IMR-90 (cell line): ENCODE measurements at regions not wholly inside any gene's neighbourhood (a gene's known extent, or its start where the extent isn't known, plus 50 kb on each side); places are given as distances from the start of the nearest gene placed in this dataset.

Source experiments
- ATAC-seq: fragments of 200-7000 bp; cut with Tn5 transposase; 2 replicates; pipeline ENCODE4 v1.9.1; 2020; ENCODE audit warnings: low read depth, mild to moderate bottlenecking, moderate library complexity
- BruUV-seq: library from RNA; stranded (reverse); fragments of 400-500 nt; replicated peaks from 2 replicates; lab custom pipeline; 2021; lab: Mats Ljungman, UMichigan
- CTCF ChIA-PET: fragments of 300-600 bp; formaldehyde crosslinking; extraction: SDS; loops from one replicate; lab custom pipeline; 2021; ENCODE audit warnings: antibody characterized with exemption; lab: Yijun Ruan, JAX
- POLR2A ChIA-PET: fragments of 300-600 bp; sonication (Branson Sonifier 250); formaldehyde crosslinking; loops from one replicate; lab custom pipeline; 2022; ENCODE audit warnings: antibody characterized with exemption; ENCODE audit not compliant: unreplicated experiment; lab: Charles Lee
- DNase-seq: peaks from one replicate; pipeline ENCODE4 v3.0.0; 2013
- H2AFZ ChIP-seq: replicated peaks from 2 replicates; pipeline ENCODE3; 2013; ENCODE audit warnings: low read length, mild to moderate bottlenecking; ENCODE audit not compliant: poor library complexity
- H2AK5ac ChIP-seq: 2 replicates; pipeline ENCODE4 v1.6.1; 2013; ENCODE audit warnings: low read depth, low read length, inconsistent platforms
- H2AK9ac ChIP-seq: replicated peaks from 2 replicates; pipeline ENCODE3; 2013; ENCODE audit warnings: mild to moderate bottlenecking, low read depth, low read length, moderate library complexity; ENCODE audit not compliant: poor library complexity
- H2BK120ac ChIP-seq: 2 replicates; pipeline ENCODE4 v1.6.1; 2013; ENCODE audit warnings: low read depth, low read length, inconsistent platforms
- H2BK15ac ChIP-seq: 3 replicates; pipeline ENCODE4 v1.6.1; 2013; ENCODE audit warnings: low read depth, low read length, inconsistent platforms
- H2BK20ac ChIP-seq: 2 replicates; pipeline ENCODE4 v1.6.1; 2013; ENCODE audit warnings: low read depth, mild to moderate bottlenecking, inconsistent platforms, low read length, moderate library complexity
- H2BK5ac ChIP-seq: 2 replicates; pipeline ENCODE4 v1.6.1; 2013; ENCODE audit warnings: mild to moderate bottlenecking, low read depth, low read length, inconsistent platforms; ENCODE audit not compliant: poor library complexity, severe bottlenecking
- H3K14ac ChIP-seq: replicated peaks from 2 replicates; pipeline ENCODE4 v1.6.1; 2013; ENCODE audit warnings: low read depth, low read length, inconsistent platforms
- H3K18ac ChIP-seq: 2 replicates; pipeline ENCODE4 v1.6.1; 2013; ENCODE audit warnings: low read depth, low read length, control low read depth
- H3K23ac ChIP-seq: 2 replicates; pipeline ENCODE4 v1.6.1; 2013; ENCODE audit warnings: low read depth, low read length, inconsistent platforms
- H3K27ac ChIP-seq: 2 replicates; pipeline ENCODE4 v1.5.1; 2013; ENCODE audit warnings: mild to moderate bottlenecking, control low read depth, low read length; ENCODE audit not compliant: insufficient read depth
- H3K27me3 ChIP-seq: 2 replicates; pipeline ENCODE4 v1.6.1; 2013; ENCODE audit warnings: low read length; ENCODE audit not compliant: control insufficient read depth, insufficient read depth
- H3K36me3 ChIP-seq: 2 replicates; pipeline ENCODE4 v1.6.1; 2013; ENCODE audit warnings: low read length, mixed read lengths; ENCODE audit not compliant: control insufficient read depth, insufficient read depth
- H3K4ac ChIP-seq: 2 replicates; pipeline ENCODE4 v1.6.1; 2013; ENCODE audit warnings: low read depth, low read length, inconsistent platforms
- H3K4me1 ChIP-seq: 2 replicates; pipeline ENCODE4 v1.6.1; 2013; ENCODE audit warnings: low read length, mixed read lengths; ENCODE audit not compliant: control insufficient read depth, insufficient read depth
- H3K4me2 ChIP-seq: 2 replicates; pipeline ENCODE4 v1.6.1; 2013; ENCODE audit warnings: low read depth, mild to moderate bottlenecking, control low read depth, low read length, moderate library complexity
- H3K4me3 ChIP-seq: 2 replicates; pipeline ENCODE4 v1.5.1; 2013; ENCODE audit warnings: low read depth, mild to moderate bottlenecking, control low read depth, low read length, moderate library complexity; ENCODE audit not compliant: insufficient read depth
- H3K56ac ChIP-seq: 2 replicates; pipeline ENCODE4 v1.6.1; 2013; ENCODE audit warnings: low read length, inconsistent platforms; ENCODE audit not compliant: insufficient read depth; ENCODE audit errors: extremely low read depth
- H3K79me1 ChIP-seq, 2 experiments: 2 replicates each; pipeline ENCODE4 v1.6.1; 2013; ENCODE audit warnings: low read length in 2 of 2, inconsistent platforms in 1 of 2, low read depth in 1 of 2
- H3K9ac ChIP-seq: 2 replicates; pipeline ENCODE4 v1.6.1; 2013; ENCODE audit warnings: low read depth, low read length, control low read depth
- H3K9me1 ChIP-seq: 2 replicates; pipeline ENCODE4 v1.6.1; 2013; ENCODE audit warnings: low read length, inconsistent platforms; ENCODE audit not compliant: insufficient read depth
- H3K9me3 ChIP-seq: 2 replicates; pipeline ENCODE4 v1.6.1; 2013; ENCODE audit warnings: low read length; ENCODE audit not compliant: control insufficient read depth, insufficient read depth
- H4K20me1 ChIP-seq: 2 replicates; pipeline ENCODE4 v1.6.1; 2013; ENCODE audit warnings: low read length, inconsistent platforms; ENCODE audit not compliant: insufficient read depth
- H4K5ac ChIP-seq: 2 replicates; pipeline ENCODE4 v1.6.1; 2013; ENCODE audit warnings: mild to moderate bottlenecking, low read depth, low read length, control low read depth
- H4K8ac ChIP-seq, 2 experiments: 2 replicates each; pipeline ENCODE4 v1.6.1; 2013; ENCODE audit warnings: low read depth in 2 of 2, low read length in 2 of 2, control low read depth in 1 of 2, inconsistent platforms in 1 of 2
- H4K91ac ChIP-seq: 2 replicates; pipeline ENCODE4 v1.6.1; 2013; ENCODE audit warnings: low read depth, low read length, inconsistent platforms; ENCODE audit not compliant: insufficient read depth
- BHLHE40 ChIP-seq: fragments of 150-350 bp; IDR thresholded peaks from 2 replicates; pipeline ENCODE4 v1.6.1; 2016; ENCODE audit warnings: mild to moderate bottlenecking, low read depth, low read length
- CTCF ChIP-seq: conservative IDR thresholded peaks from 2 replicates; pipeline ENCODE4 v1.5.1; 2012; ENCODE audit warnings: mild to moderate bottlenecking, low read depth, low read length, improper control_type of control experiment
- ELK1 ChIP-seq: fragments of 150-350 bp; IDR thresholded peaks from 2 replicates; pipeline ENCODE4 v1.6.1; 2016; ENCODE audit warnings: low read depth, mild to moderate bottlenecking, low read length, moderate library complexity, borderline replicate concordance
- MAFK ChIP-seq: IDR thresholded peaks from 2 replicates; pipeline ENCODE4 v1.6.1; 2012; ENCODE audit warnings: low read depth, low read length, improper control_type of control experiment
- MXI1 ChIP-seq: IDR thresholded peaks from 2 replicates; pipeline ENCODE4 v1.6.1; 2012; ENCODE audit warnings: low read depth, mild to moderate bottlenecking, low read length, moderate library complexity, borderline replicate concordance
- NFE2L2 ChIP-seq: fragments of 150-350 bp; IDR thresholded peaks from 2 replicates; pipeline ENCODE4 v1.6.1; 2016; ENCODE audit warnings: low read depth, mild to moderate bottlenecking, low read length
- RAD21 ChIP-seq: IDR thresholded peaks from 2 replicates; pipeline ENCODE4 v1.6.1; 2012; ENCODE audit warnings: low read length, improper control_type of control experiment
- RCOR1 ChIP-seq: IDR thresholded peaks from 2 replicates; pipeline ENCODE4 v1.6.1; 2012; ENCODE audit warnings: mild to moderate bottlenecking, low read length, improper control_type of control experiment; ENCODE audit not compliant: insufficient replicate concordance
- RFX5 ChIP-seq: IDR thresholded peaks from 2 replicates; pipeline ENCODE4 v1.8.0; 2012; ENCODE audit warnings: low read depth, mild to moderate bottlenecking, low read length, moderate library complexity
- SMC3 ChIP-seq: fragments of 150-350 bp; IDR thresholded peaks from 2 replicates; pipeline ENCODE4 v1.6.1; 2016; ENCODE audit warnings: low read depth, mild to moderate bottlenecking, antibody characterized with exemption, low read length, moderate library complexity
- USF2 ChIP-seq: fragments of 150-350 bp; IDR thresholded peaks from 2 replicates; pipeline ENCODE4 v1.6.1; 2017; ENCODE audit warnings: mild to moderate bottlenecking, antibody characterized with exemption, low read length, low read depth
- WGBS, 2 experiments: methylation state at CpG; one replicate each; pipeline versions ENCODE4 v1.1.5 to v1.1.7; 2013; ENCODE audit warnings: missing lambda C conversion rate in 2 of 2; ENCODE audit not compliant: insufficient read length in 1 of 2; ENCODE audit errors: extremely low coverage in 2 of 2; 5-methylcytosine and 5-hydroxymethylcytosine counted together
- dilution Hi-C: fragments of 300-500 bp; cut with HindIII; formaldehyde crosslinking; loops from one replicate; pipeline ENCODE4 v1.14.3; 2018; ENCODE audit warnings: low sequenced_read_pairs; ENCODE audit not compliant: unreplicated experiment
- in situ Hi-C: fragments of 300-500 bp; cut with MboI; formaldehyde crosslinking; loops from 3 replicates; pipeline ENCODE4 v1.14.3; 2019; ENCODE audit warnings: low sequenced_read_pairs, inconsistent platforms, mixed read lengths
- intact Hi-C: fragments of 100-400 bp; cut with micrococcal nuclease; formaldehyde crosslinking; loops from 2 replicates; pipeline ENCODE4 v1.10.0; 2022

- H3K23ac ChIP-seq: no peak overlapping the region
- H4K20me1 ChIP-seq: no peaks in the 10 kb centered on the region
- H3K9me3 ChIP-seq: peaks cover 5% of the 10 kb centered on the region; the same call in 1 of the 2 replicates
- H3K4me2 ChIP-seq: no peak overlapping the region
- no peak overlapping the region for H3K18ac ChIP-seq
- no peak overlapping the region for H4K91ac ChIP-seq
- no TSS peak for BruUV-seq
- DNase-seq: no peak
- POLR2A ChIA-PET: no interaction called here
- no peak overlapping the region for H2BK20ac ChIP-seq
- no peaks in the 10 kb centered on the region for H3K36me3 ChIP-seq
- H3K9ac ChIP-seq: no peak overlapping the region
- no peak overlapping the region for H4K5ac ChIP-seq
- peaks cover 33% of the 10 kb centered on the region for H3K27me3 ChIP-seq
- no peaks in the 10 kb centered on the region for H3K79me1 ChIP-seq
- H2BK15ac ChIP-seq: no peak overlapping the region
- TF ChIP-seq ELK1 (no peak), RAD21 (no peak), SMC3 (no peak), MXI1 (no peak), NFE2L2 (no peak), MAFK (no peak), USF2 (no peak), RCOR1 (no peak), RFX5 (no peak), CTCF (no peak), BHLHE40 (no peak)
- no peak overlapping the region for H3K4ac ChIP-seq
- H4K8ac ChIP-seq: no peak overlapping the region
- H3K4me3 ChIP-seq: no peak overlapping the region
- in situ Hi-C loops: no loop called here
- H3K9me1 ChIP-seq: no peaks in the 10 kb centered on the region
- WGBS, 2 experiments: 20% methylated on average over 2 of the region's 10 CpGs; no CpG with 5 or more reads in 1 of the 2 experiments
- H2BK5ac ChIP-seq: no peak overlapping the region
- ATAC-seq: no peak
- no peak overlapping the region for H2AK9ac ChIP-seq
- CTCF ChIA-PET: no interaction called here
- no peak overlapping the region for H3K14ac ChIP-seq
- intact Hi-C loops: no loop called here
- H2BK120ac ChIP-seq: no peak overlapping the region
- H2AFZ ChIP-seq: no peak overlapping the region
- dilution Hi-C loops: no loop called here
- no peak overlapping the region for H2AK5ac ChIP-seq
- no peak overlapping the region for H3K56ac ChIP-seq
- H3K27ac ChIP-seq: no peak overlapping the region
- no peaks in the 10 kb centered on the region for H3K4me1 ChIP-seq
Measured at GRCh38 chr15:72872066-72872845, 88.7 kb upstream of the ADPGK start.
